ENCODE measurements at regions not wholly inside any gene's neighbourhood (a gene's known extent, or its start where the extent isn't known, plus 50 kb on each side); places are given as distances from the start of the nearest gene placed in this dataset.

DNA sequence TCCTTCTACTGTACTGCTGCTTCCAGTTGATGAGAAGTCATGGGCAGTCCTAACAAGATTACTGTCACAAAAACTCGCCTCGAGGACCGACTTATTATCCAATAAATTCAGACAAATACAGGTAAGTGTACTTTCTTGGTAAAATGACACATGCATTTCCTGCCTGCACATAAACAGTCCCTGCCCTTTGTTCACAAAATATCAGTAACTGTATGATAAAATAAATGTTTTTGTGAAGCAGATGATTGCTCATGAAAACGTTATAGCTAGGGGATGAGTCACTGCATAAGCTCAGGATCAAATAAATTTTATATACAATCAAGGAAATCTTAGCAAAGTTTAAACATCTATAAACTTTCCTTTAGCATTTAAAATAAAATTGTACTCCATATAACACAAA is 164.5 kb upstream of the RIPOR2 start:
- TF ChIP-seq, protein P1, sequence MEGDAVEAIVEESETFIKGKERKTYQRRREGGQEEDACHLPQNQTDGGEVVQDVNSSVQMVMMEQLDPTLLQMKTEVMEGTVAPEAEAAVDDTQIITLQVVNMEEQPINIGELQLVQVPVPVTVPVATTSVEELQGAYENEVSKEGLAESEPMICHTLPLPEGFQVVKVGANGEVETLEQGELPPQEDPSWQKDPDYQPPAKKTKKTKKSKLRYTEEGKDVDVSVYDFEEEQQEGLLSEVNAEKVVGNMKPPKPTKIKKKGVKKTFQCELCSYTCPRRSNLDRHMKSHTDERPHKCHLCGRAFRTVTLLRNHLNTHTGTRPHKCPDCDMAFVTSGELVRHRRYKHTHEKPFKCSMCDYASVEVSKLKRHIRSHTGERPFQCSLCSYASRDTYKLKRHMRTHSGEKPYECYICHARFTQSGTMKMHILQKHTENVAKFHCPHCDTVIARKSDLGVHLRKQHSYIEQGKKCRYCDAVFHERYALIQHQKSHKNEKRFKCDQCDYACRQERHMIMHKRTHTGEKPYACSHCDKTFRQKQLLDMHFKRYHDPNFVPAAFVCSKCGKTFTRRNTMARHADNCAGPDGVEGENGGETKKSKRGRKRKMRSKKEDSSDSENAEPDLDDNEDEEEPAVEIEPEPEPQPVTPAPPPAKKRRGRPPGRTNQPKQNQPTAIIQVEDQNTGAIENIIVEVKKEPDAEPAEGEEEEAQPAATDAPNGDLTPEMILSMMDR (IDR thresholded peaks at IDR 0.05) = no peak
- TF ChIP-seq POLR2A (IDR thresholded peaks at IDR 0.05) = no peak

Data from lower leg skin (tissue), 3 donors.